22Rv1 (cell line): ENCODE measurements at regions not wholly inside any gene's neighbourhood (a gene's known extent, or its start where the extent isn't known, plus 50 kb on each side); places are given as distances from the start of the nearest gene placed in this dataset.

Source experiments
- H3K27ac ChIP-seq: fragments of 450-650 bp; 2 replicates; pipeline ENCODE4 v1.5.1; 2017
- ZFX ChIP-seq: fragments of 450-650 bp; IDR thresholded peaks from 2 replicates; pipeline ENCODE4 v1.6.1; 2017; ENCODE audit warnings: antibody characterized with exemption, borderline replicate concordance
- TF ChIP-seq, protein P1 (sequence below): fragments of 450-650 bp; IDR thresholded peaks from 2 replicates; pipeline ENCODE4 v1.5.1; 2017; ENCODE audit warnings: mild to moderate bottlenecking

DNA sequence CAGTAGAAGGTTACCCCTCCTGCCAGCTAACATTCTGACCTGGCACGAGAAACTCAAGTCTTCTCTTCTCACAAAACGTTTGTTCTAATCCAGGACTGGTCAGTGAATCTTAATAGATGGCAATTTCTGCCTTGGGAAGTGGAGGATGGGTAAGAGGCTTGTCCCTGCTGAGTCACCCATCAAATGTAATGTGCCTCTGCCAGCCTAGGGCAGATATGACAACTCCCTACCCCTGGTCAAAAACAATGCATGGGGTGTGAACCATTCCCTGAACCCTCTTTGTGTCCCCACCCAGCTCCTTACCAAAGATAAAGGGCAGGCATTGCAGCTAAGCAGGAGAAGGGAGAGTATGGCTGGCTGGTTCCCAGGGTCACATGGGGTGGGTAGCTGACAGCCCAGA, 1052.9 kb downstream of the GALC start:
- TF ChIP-seq, protein P1, sequence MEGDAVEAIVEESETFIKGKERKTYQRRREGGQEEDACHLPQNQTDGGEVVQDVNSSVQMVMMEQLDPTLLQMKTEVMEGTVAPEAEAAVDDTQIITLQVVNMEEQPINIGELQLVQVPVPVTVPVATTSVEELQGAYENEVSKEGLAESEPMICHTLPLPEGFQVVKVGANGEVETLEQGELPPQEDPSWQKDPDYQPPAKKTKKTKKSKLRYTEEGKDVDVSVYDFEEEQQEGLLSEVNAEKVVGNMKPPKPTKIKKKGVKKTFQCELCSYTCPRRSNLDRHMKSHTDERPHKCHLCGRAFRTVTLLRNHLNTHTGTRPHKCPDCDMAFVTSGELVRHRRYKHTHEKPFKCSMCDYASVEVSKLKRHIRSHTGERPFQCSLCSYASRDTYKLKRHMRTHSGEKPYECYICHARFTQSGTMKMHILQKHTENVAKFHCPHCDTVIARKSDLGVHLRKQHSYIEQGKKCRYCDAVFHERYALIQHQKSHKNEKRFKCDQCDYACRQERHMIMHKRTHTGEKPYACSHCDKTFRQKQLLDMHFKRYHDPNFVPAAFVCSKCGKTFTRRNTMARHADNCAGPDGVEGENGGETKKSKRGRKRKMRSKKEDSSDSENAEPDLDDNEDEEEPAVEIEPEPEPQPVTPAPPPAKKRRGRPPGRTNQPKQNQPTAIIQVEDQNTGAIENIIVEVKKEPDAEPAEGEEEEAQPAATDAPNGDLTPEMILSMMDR, result no peak
- TF ChIP-seq ZFX, result no peak
- H3K27ac ChIP-seq, result no peak overlapping the region

DNA sequence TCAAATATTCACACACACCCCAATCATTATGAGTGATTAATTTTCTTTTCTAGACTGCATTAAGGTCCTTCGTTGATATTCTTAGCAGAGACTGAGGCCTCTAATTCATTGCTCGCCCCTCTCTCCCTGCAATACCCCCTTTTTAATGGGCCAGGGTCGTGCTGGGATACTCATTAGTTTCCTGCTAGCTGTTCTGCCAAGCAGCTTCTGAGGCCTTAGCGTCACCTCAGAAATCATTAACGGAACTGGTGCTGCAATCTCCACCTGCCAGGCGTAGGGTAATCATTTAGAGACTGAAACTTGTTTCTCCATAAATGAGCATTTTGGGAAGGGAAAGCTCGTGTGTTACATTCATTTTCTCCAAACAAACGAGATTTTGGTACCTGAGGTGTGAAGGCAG, 1054.7 kb downstream of the GALC start:
- H3K27ac ChIP-seq, result no peak overlapping the region
- TF ChIP-seq, protein P1, result no peak
- TF ChIP-seq ZFX, result no peak

DNA sequence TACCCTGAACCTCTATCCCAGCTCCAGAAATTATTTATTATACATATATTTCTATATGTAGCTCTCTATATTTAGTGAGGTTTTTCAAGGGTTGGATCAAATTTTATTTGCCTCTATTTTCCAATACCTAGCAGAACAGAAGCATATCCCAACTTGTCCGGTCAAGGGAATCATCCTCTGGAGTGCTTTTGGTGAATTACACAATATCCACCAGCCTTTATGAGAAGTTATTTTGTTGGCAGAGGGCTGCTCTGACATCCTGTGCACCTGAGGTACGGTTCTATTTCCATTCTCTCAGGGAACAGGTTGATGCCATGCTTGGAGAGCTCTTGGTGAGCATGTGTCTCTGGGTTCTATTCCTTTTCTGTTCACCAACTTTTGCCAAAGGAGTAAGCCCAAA, 1056.4 kb downstream of the GALC start:
- TF ChIP-seq, protein P1, result no peak
- TF ChIP-seq ZFX, result no peak
- no peak overlapping the region for H3K27ac ChIP-seq

DNA sequence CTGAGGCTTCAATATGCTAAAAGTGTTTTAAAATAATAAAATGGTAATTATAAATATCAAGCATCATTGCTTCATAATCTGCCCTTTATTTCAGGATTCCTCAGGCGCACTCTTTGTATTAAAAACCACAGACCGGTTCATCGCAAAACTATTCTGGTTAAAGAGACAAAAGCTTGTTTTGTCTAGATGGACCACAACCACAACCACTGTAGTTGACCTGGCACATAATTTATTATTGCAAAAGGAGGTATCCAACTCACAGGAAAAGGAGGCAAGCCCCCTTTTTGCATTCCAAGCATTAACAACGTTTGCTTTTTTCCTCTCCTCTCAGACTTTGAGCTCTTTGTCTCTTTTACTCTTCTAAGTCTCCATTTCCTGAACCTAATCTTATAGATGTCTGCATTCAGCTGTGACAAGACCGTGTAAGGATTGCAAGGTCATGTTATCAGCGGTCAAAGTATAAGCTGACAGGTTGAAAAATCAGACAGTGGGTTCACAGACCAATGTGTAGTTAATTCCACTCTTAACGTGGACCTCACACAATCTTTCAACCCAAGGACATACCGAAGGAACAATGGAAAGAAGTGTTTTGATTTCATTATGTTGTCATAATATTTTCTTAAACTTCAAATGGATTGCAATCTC, 1057.6 kb downstream of the GALC start:
- TF ChIP-seq, protein P1, result no peak
- no peak for TF ChIP-seq ZFX
- H3K27ac ChIP-seq, result no peak overlapping the region

DNA sequence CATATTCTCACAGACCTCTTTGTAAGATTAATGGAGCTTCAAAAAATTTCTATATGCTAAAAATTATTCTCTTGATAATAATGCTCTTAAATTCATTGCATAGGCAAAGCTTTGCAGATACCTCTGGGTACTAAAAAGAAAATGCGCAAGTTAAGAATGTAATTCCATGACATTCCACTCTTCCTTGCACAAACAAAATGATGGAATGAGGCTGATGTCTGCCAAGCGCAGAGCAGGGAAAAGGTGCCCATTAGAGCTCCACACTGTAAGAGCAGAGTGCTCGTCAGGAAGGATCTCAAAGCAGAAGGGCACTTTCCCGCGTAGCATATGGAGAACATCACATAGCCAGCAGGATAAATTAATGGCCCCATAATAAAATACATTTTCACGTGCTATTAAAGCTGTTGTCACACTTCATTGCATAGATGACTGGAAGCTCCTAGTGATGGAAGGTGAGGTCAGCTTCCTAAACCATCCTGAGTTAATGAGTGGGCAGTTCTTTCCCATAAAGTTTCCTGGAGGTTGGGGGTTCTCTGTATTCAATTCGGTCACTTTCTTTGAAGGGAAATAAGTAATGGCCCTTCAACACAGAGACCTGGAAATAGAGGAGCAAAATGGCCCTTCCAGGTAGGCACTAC, 1058.9 kb downstream of the GALC start:
- TF ChIP-seq ZFX, result no peak
- TF ChIP-seq, protein P1, result no peak
- H3K27ac ChIP-seq, result no peak overlapping the region

DNA sequence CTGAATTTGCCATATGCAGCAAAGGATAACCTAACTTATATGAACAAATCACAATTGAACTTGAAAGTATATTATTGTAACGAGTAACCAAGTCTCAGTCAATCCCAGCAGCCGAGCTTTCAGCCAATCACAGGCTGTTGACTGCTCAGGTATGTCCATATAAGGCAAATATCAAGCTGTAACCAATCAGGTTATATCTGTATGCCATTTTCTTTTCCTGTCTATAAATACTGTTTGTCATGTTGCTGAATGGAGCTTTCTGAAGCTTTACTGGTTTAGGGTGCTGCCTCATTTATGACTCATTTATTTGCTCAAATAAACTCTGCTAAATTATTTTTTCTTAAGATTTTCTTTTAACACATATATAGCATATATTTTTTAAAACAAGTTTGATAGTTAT, 1059.5 kb downstream of the GALC start:
- TF ChIP-seq ZFX, result no peak
- TF ChIP-seq, protein P1, result no peak
- H3K27ac ChIP-seq, result no peak overlapping the region

DNA sequence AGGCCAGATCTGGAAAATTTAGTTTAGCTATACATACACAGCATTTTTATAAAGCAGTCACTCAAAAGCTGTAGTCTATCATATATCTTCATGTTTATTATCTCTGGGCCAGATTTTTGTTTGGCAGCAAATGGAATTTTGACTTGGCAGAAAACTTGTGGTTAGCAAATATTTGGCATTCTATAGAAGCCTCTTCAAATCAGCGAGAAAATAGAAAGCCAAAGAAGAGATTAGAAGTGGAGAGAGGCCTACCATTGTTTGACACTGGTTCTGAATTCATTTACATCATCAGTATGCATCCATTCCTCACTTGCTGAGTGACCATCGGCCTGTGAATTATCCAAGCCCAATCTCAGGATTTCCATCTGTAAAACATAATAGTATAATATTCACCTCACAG, 1077.6 kb downstream of the GALC start:
- no peak for TF ChIP-seq ZFX
- TF ChIP-seq, protein P1, result no peak
- no peak overlapping the region for H3K27ac ChIP-seq
